OCI-LY1 (cell line): ENCODE measurements at regions not wholly inside any gene's neighbourhood (a gene's known extent, or its start where the extent isn't known, plus 50 kb on each side); places are given as distances from the start of the nearest gene placed in this dataset.

Experiments used
- H2AFZ ChIP-seq: fragments of 200-600 bp; sonication (generic), shearing (Covaris generic); 2 replicates; pipeline ENCODE4 v1.6.0; 2014; ENCODE audit warnings: antibody characterized with exemption, mild to moderate bottlenecking, low read length
- H3F3A ChIP-seq: fragments of 200-600 bp; sonication (generic), shearing (Covaris generic); 2 replicates; pipeline ENCODE4 v1.6.0; 2014; ENCODE audit warnings: mild to moderate bottlenecking, antibody characterized with exemption, low read length, moderate library complexity; ENCODE audit not compliant: insufficient read depth
- H3K27ac ChIP-seq: fragments of 200-600 bp; sonication (generic); 2 replicates; pipeline ENCODE4 v1.5.1; 2014; ENCODE audit warnings: low read length, mixed run types, mild to moderate bottlenecking, low read depth; ENCODE audit not compliant: poor library complexity, severe bottlenecking
- H3K27me3 ChIP-seq: fragments of 200-600 bp; sonication (generic); 2 replicates; pipeline ENCODE4 v1.6.0; 2014; ENCODE audit warnings: antibody characterized with exemption, mild to moderate bottlenecking, low read length, moderate library complexity; ENCODE audit not compliant: insufficient read depth
- H3K36me3 ChIP-seq: fragments of 200-600 bp; sonication (generic); 2 replicates; pipeline ENCODE4 v1.6.1; 2014; ENCODE audit warnings: mild to moderate bottlenecking, antibody characterized with exemption, low read length, moderate library complexity, mixed read lengths; ENCODE audit not compliant: insufficient read depth
- H3K4me1 ChIP-seq: fragments of 200-600 bp; sonication (generic); 2 replicates; pipeline ENCODE4 v1.5.1; 2014; ENCODE audit warnings: mild to moderate bottlenecking, low read length, moderate library complexity; ENCODE audit not compliant: insufficient read depth, severe bottlenecking
- H3K4me2 ChIP-seq: fragments of 200-600 bp; sonication (generic), shearing (Covaris generic); 2 replicates; pipeline ENCODE4 v1.6.1; 2014; ENCODE audit warnings: low read length
- H3K4me3 ChIP-seq: fragments of 200-600 bp; sonication (generic); 2 replicates; pipeline ENCODE4 v1.5.1; 2014; ENCODE audit warnings: low read length, low read depth, mild to moderate bottlenecking, mixed read lengths; ENCODE audit not compliant: poor library complexity, severe bottlenecking
- H3K79me2 ChIP-seq: fragments of 200-600 bp; shearing (Covaris generic); 2 replicates; pipeline ENCODE4 v1.6.1; 2016; ENCODE audit warnings: mixed run types, low read length, mixed read lengths; ENCODE audit not compliant: insufficient read depth
- H3K9ac ChIP-seq: fragments of 200-600 bp; sonication (generic), shearing (Covaris generic); 2 replicates; pipeline ENCODE4 v1.6.1; 2014; ENCODE audit warnings: mild to moderate bottlenecking, low read length, mixed read lengths
- H3K9me2 ChIP-seq: fragments of 200-600 bp; sonication (generic), shearing (Covaris generic); 2 replicates; pipeline ENCODE4 v1.6.1; 2014; ENCODE audit warnings: low read depth, mild to moderate bottlenecking, low read length, mixed read lengths
- H3K9me3 ChIP-seq: fragments of 200-600 bp; shearing (Covaris generic); 2 replicates; pipeline ENCODE4 v1.6.1; 2014; ENCODE audit warnings: low read length, mixed read lengths
- H4K20me1 ChIP-seq: fragments of 200-600 bp; sonication (generic), shearing (Covaris generic); 2 replicates; pipeline ENCODE4 v1.6.0; 2016; ENCODE audit warnings: mild to moderate bottlenecking, low read length; ENCODE audit not compliant: insufficient read depth
- CTCF ChIP-seq: fragments of 200-600 bp; sonication (generic), shearing (Covaris generic); IDR thresholded peaks from 2 replicates; pipeline ENCODE4 v1.5.1; 2017; ENCODE audit warnings: mild to moderate bottlenecking, antibody characterized with exemption, low read length, moderate library complexity, mixed read lengths
- EZH2 ChIP-seq: fragments of 200-600 bp; sonication (generic), shearing (Covaris generic); IDR thresholded peaks from 2 replicates; pipeline ENCODE4 v1.8.0; 2017; ENCODE audit warnings: borderline replicate concordance, mixed run types, mild to moderate bottlenecking, antibody characterized with exemption, low read length, moderate library complexity, mixed read lengths

GRCh38 chr12:92229381-92229780 is 83.7 kb upstream of the BTG1 start:
- no peak overlapping the region for H3K9ac ChIP-seq
- H3K4me1 ChIP-seq, result peaks cover 5% of the 10 kb centered on the region
- no peaks in the 10 kb centered on the region for H3K27me3 ChIP-seq
- no peaks in the 10 kb centered on the region for H3F3A ChIP-seq
- H3K36me3 ChIP-seq, result no peaks in the 10 kb centered on the region
- H3K27ac ChIP-seq, result no peak overlapping the region
- no peaks in the 10 kb centered on the region for H3K9me3 ChIP-seq
- no peak overlapping the region for H3K4me3 ChIP-seq
- H2AFZ ChIP-seq, result no peak overlapping the region
- H3K79me2 ChIP-seq, result no peaks in the 10 kb centered on the region
- no peaks in the 10 kb centered on the region for H3K9me2 ChIP-seq
- TF ChIP-seq CTCF (no peak), EZH2 (no peak)
- H4K20me1 ChIP-seq, result no peaks in the 10 kb centered on the region
- H3K4me2 ChIP-seq, result no peak overlapping the region

GRCh38 chr12:92226961-92227360 is 81.3 kb upstream of the BTG1 start:
- H3K9ac ChIP-seq, result no peak overlapping the region
- H3K79me2 ChIP-seq, result no peaks in the 10 kb centered on the region
- no peaks in the 10 kb centered on the region for H3K9me2 ChIP-seq
- H3K36me3 ChIP-seq, result no peaks in the 10 kb centered on the region
- no peaks in the 10 kb centered on the region for H3F3A ChIP-seq
- H3K9me3 ChIP-seq, result no peaks in the 10 kb centered on the region
- TF ChIP-seq EZH2 (no peak), CTCF (no peak)
- no peak overlapping the region for H2AFZ ChIP-seq
- H3K4me1 ChIP-seq, result no peaks in the 10 kb centered on the region
- no peaks in the 10 kb centered on the region for H3K27me3 ChIP-seq
- H3K4me2 ChIP-seq, result no peak overlapping the region
- H3K4me3 ChIP-seq, result no peak overlapping the region
- H4K20me1 ChIP-seq, result no peaks in the 10 kb centered on the region
- no peak overlapping the region for H3K27ac ChIP-seq

GRCh38 chr12:92226071-92226661 is 80.5 kb upstream of the BTG1 start:
- Histone ChIP-seq H3F3A (no peaks in the 10 kb centered on the region), H3K4me3 (no peak overlapping the region), H3K79me2 (no peaks in the 10 kb centered on the region), H3K9me2 (no peaks in the 10 kb centered on the region), H3K4me2 (no peak overlapping the region), H2AFZ (no peak overlapping the region), H3K27me3 (no peaks in the 10 kb centered on the region), H4K20me1 (no peaks in the 10 kb centered on the region), H3K27ac (no peak overlapping the region), H3K36me3 (no peaks in the 10 kb centered on the region), H3K9me3 (no peaks in the 10 kb centered on the region), H3K9ac (no peak overlapping the region), H3K4me1 (no peaks in the 10 kb centered on the region)
- no peak for TF ChIP-seq EZH2
- TF ChIP-seq CTCF, result no peak
